ENCODE measurements at regions not wholly inside any gene's neighbourhood (a gene's known extent, or its start where the extent isn't known, plus 50 kb on each side); places are given as distances from the start of the nearest gene placed in this dataset.

- TF ChIP-seq CTCF (IDR thresholded peaks at IDR 0.05) (no peak), POLR2AphosphoS5 (IDR thresholded peaks at IDR 0.05) (no peak)
These were observed 169.9 kb downstream of the SLIT2 start for GRCh38 chr4:20421603-20421985.

All from suprapubic skin (tissue), 3 donors.